Sciatic nerve (tissue), 2 donors: ENCODE measurements at regions not wholly inside any gene's neighbourhood (a gene's known extent, or its start where the extent isn't known, plus 50 kb on each side); places are given as distances from the start of the nearest gene placed in this dataset.
"Not testable (repeated sequence)": the region's sequence is repeated elsewhere in the genome, so short reads cannot be mapped to it uniquely, and the experiment has no call there.

Source experiments
- ATAC-seq: fragments of 200-7000 bp; cut with Tn5 transposase; one replicate; pipeline ENCODE4 v1.9.1; 2020; ENCODE audit warnings: mild to moderate bottlenecking, moderate library complexity
- DNase-seq: peaks from one replicate; pipeline ENCODE4 v3.0.0-alpha.2; 2020; ENCODE audit warnings: low spot score
- intact Hi-C: fragments of 100-400 bp; cut with DNase I; formaldehyde crosslinking; loops from one replicate; pipeline ENCODE4 v1.14.2; 2022
- donor health status: DM: no; HTN: no; CAD: no.
- donor health status: DM: no; HTN: no; CAD: no.

DNA sequence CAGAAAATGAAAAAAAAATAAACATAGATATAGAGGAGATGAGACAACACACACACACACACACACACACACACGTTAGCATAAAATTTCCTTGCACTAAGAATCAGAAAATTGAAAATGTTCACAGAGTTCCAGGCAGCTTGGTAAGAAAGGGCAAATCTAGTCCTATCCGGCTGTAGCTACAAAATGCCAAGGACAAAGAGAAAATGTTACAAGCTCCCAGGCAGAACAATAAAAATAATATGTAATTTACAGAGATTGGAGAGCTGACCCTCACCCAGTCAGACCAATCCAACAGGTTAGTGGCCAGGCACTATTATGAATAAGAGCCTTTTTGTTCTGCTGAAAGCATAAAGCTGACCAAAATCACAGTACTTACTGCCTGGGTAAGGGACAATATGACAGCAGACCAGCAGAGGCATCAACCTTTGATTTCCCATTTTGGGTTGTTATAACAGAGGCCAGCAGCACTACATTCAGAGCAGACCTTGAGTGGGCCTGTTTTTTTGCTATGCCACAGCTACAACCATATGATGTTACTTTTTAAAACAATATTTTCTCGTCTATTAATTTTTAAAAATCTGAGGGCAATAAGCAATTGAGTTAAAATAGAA lies 892.6 kb downstream of the TAF11L14 start:
- intact Hi-C loops: no loop called here
- ATAC-seq (no peak), DNase-seq (no peak)

DNA sequence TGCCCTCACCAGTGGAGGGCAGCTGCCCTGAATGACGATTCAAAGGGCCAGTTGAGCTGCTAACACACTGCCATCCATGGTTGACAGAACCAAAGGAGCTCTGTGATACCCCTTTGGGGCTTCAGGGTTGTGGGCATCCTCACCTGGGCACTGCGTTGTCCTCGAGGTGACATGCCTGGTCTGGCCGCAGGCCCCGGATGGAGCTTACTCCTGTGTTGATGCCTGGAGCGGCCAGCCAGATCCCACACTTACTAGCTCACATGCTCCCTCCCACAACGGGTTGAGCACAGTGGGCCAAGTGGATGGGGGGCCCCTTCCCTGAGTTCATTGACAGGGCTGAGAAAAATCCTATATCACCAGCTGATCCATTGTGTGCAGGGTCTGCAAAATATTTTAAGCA lies 898.9 kb downstream of the TAF11L14 start:
- intact Hi-C loops: no loop called here
- DNase-seq (no peak), ATAC-seq (no peak)

DNA sequence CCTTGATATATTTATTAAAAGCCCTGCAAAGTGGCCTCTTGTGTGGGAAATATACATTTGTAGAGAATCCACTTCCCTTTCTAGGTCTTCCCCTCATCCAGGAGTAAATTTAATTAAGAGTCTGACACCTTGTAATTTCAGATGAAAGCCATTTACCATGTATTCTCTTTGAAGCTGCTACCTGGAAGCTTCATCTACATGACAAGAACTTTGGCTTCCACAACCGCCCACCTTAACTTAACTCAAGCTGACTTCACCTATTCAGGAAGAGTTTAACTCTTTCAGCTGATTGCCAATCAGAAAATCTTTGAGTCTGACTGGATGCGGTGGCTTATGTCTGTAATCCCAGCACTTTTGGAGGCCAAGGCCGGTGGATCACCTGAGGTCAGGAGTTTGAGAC lies 899.9 kb downstream of the TAF11L14 start:
- ATAC-seq (no peak), DNase-seq (no peak)
- intact Hi-C loops: no loop called here

DNA sequence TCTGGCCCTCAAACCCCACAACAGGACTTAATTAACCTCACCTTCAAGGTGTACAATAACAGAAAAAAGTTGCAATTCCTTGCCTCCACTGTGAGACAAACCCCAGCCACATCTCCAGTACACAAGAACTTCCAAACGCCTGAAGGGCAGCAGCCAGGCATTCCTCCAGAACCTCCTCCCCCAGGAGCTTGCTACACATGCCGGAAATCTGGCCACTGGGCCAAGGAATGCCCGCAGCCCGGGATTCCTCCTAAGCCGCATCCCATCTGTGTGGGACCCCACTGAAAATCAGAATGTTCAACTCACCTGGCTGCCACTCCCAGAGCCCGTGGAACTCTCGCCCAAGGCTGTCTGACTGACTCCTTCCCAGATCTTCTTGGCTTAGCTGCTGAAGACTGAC lies 901.5 kb downstream of the TAF11L14 start:
- ATAC-seq, intact Hi-C loops, DNase-seq: not testable (repeated sequence)

DNA sequence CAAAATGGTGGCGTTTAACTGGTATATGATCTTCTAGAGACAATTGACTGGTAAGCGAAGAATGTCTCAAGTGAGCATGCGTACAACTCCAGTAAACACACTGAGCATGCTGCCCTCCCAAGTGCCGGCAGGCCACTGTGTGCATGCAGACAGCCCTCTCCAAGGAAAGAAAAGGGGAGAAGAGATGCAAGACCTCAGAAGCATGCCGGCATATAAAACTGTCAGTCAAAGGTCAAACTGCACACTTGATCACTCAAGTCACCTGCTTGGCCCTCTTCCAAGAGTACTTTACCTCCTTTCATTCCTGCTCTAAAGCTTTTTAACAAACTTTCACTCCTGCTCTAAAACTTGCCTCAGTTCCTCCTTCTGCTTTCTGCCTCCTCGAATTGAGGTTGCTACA lies 910.2 kb downstream of the TAF11L14 start:
- intact Hi-C loops: no loop called here
- DNase-seq (no peak), ATAC-seq (no peak)

DNA sequence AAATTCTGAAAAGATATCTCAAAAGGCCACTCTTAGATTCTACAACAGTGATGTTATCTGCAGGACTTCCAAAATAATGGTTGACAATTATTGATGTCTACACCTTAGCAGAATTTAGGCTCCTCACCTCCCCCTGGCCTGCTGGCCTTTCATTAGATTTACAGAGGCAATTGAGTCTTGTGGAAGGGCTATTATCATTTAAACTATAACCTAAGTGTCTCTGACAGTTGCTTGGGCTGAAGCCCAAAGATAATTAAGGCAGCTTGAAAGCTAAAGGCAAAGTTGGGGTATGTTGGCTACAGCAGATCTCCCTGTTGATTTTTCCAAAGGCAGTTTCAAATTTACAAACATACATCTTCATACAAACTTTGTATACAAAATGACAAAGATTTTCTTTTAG lies 912.3 kb downstream of the TAF11L14 start:
- intact Hi-C loops: no loop called here
- no peak for ATAC-seq
- DNase-seq: no peak

DNA sequence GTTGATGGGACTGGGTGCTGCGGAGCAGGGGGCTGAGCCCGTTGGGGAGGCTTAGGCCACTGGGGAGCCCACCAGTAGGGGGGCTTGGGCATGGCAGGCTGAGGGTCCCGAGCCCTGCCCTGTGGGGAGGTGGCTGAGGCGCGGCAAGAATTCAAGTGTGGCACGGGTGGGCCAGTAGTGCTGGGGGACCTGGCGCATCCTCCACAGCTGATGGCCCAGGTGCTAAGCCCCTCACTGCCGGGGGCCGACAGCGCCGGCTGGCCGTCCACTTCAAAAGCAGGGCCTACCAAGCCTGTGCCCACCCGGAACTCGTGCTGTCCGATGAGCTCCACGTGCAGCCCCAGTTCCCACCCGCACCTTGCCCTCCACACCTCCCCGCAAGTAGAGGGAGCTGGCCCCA lies 917.5 kb downstream of the TAF11L14 start:
- ATAC-seq (no peak), DNase-seq (no peak)
- intact Hi-C loops: no loop called here

DNA sequence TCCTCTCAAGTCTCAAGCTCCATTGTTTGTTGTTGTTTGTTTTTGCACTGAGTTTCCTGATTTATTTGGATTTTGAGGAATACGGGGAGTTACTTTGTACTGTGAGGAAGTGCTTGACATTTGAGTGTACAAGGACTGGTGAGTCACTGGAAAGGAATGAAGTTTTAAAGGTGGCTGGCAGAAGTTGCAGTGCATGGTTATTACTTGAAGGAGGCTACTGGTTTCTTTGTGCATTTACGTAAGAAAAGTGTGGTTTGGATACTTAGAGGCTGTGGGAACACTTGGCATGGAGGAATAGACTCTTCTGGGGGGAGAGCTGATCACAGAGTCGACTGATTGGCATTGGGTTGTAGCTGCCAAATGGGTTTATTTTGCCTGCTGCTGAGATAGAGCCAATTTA lies 919.0 kb downstream of the TAF11L14 start:
- ATAC-seq (no peak), DNase-seq (no peak)
- intact Hi-C loops: no loop called here

DNA sequence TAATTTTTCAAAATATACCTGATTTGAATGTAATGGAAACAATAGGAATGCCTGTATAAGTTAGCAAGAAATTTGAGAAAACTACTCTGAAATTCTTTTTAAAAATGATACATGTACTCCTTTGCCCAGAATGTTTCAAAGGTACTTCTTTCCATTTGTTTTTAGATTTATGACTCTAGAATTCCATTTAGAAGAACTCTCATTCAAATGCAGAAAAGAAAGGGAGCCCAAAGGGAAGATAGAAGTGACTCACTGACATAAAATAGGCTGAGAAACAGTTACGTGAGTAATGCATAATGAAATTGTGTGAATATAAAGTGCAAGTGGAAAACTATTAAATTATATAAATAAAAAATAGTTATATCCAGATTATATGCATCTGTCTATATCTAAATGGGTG lies 926.3 kb downstream of the TAF11L14 start:
- no peak for ATAC-seq
- intact Hi-C loops: no loop called here
- DNase-seq: no peak

DNA sequence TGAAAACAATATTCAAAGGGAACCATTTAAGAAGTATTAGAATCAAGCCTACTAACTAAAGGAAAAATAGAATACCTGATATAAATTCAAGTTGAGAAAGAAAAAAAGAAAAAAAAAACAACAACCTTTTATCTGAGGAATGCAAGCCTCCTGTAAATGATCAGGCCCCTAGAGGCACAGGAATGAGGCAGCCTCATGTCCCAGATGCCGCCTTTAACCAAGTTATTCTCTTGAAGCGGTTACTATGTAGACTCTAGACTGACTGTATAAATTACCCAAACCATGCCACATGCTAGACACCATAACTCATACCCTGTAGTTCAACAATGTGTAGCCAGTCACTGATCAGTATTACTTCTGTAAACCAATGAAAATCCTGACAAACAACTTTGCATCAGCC lies 929.6 kb downstream of the TAF11L14 start:
- ATAC-seq: no peak
- intact Hi-C loops: no loop called here

DNA sequence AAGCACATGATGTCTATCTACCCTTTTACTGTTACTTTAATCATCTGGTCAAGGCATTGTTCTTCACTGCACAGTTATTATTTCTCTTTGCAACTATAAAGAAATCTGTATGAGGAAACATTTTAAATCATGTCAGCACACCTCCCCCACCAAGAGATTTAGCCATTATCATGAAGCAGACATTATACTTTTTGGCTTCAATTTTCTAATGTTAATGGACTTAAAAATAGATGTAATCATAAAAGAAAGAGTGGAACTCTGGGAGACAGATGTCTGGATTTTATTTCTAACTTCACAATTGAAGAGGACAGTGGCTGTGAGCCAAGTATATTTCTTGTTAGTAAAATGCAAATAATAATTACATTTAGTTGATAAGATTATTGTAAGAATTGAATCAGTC lies 932.4 kb downstream of the TAF11L14 start:
- intact Hi-C loops: no loop called here
- DNase-seq (no peak), ATAC-seq (no peak)

More for the DNA sequence above, 929.6 kb downstream of the TAF11L14 start:
- DNase-seq: no peak

DNA sequence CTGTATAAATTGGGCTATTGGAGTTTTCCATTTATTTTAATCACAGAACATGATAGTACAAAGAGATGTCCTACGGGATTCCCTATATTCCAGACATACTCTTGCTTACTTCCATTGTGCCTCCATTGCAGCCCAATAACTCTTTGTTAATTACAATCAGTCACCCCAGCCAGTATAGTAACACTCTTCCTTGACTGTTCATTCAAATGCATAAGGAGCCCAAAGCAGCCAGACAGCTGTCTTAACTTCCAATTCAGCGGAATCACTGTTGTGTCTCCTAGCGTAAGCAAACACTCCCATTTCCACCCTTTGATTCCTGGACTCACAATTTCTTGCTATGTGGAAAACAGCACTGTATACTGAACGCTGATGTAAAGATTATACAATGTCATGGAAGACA lies 942.3 kb downstream of the TAF11L14 start:
- DNase-seq (no peak), ATAC-seq (no peak)
- intact Hi-C loops: no loop called here

DNA sequence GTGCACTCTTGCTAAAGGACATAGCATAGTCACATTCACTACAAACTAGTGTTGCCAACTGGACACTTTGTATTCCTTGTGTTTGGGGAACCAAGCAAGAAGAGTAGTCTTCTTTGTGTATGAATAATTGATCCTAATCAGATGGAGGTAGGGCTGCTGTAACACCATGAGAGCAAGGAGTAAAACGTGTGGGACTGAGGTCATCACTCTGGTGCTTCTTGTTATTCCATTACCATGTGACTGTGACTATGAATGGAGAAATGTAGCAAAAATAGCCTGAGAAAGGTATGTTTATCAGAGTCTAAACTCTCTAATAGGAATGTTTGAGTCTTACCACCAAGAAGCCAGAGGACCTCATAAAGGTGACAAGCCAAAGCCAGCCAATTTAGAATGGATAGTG lies 966.9 kb downstream of the TAF11L14 start:
- no peak for ATAC-seq
- DNase-seq: no peak
- intact Hi-C loops: no loop called here

DNA sequence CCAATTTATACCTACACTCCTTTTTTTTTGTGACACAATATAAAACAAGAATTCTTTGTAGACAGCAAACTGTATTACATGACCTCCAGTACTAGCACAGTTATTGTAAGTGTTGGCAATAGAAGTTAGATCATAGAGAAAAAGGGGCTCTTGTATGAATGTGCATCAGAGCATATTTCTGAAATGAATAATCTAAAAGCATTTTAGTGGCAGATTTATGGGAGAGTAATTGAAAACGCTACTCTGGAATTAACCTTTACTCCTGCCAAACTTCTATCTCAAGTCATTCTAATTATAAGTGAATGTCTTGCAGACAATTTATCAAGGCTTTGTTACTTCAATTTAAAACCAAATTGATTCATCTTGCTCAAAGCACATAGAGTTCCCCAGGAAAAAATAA lies 968.1 kb downstream of the TAF11L14 start:
- ATAC-seq (no peak), DNase-seq (no peak)
- intact Hi-C loops: no loop called here

DNA sequence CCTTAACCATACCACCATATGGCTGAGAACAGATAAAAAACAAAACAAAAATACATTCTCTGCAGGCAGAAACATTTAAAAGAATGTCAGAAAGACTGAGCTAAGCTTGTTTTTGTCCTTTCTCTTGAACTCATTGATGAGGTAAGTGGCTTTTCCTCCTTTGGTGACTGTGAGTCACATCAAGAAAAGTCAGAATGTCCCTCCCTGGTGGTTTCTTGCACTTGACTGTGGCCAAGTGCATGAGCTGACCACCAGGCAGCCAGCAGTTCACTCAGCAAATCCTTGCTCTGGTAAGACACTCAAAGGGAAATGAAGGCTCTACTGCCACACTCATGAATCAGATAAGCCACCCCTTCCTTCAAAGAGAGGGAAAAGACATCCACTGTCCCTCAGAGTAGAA lies 970.9 kb downstream of the TAF11L14 start:
- DNase-seq (no peak), ATAC-seq (no peak)
- intact Hi-C loops: no loop called here

DNA sequence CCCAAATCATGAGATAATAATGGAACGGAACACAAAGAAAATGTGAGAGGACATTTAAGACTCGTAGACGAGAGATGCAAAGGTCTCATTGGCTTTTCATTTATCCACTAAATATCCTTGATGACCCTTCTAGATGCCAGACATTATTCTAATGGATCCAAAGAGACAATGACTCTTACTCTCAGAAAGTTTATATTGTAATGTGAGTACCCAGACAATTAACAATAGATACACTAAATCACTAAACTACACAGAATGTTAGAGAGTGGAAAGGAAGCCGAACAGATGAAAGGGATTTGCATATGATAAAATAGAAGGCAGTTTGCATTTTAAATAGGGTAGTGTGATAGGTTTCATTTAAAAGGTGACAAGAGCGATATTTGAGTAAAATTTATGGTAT lies 973.3 kb downstream of the TAF11L14 start:
- no peak for DNase-seq
- intact Hi-C loops: no loop called here
- ATAC-seq: no peak

DNA sequence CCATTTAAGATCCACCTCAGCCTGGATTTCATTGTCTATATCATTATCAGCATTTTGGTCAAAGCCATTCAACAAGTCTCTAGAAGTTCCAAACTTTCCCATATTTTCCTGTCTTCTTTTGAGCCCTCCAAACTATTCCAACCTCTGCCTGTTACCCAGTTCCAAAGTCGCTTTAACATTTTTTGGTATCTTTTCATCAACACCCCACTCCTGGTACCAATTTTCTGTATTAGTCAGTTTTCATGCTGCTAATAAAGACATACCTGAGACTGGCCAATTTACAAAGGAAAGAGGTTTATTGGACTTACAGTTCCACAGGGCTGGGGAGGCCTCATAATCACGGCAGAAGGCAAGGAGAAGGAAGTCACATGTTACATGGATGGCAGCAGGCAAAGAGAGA lies 982.9 kb downstream of the TAF11L14 start:
- intact Hi-C loops, ATAC-seq, DNase-seq: not testable (repeated sequence)

DNA sequence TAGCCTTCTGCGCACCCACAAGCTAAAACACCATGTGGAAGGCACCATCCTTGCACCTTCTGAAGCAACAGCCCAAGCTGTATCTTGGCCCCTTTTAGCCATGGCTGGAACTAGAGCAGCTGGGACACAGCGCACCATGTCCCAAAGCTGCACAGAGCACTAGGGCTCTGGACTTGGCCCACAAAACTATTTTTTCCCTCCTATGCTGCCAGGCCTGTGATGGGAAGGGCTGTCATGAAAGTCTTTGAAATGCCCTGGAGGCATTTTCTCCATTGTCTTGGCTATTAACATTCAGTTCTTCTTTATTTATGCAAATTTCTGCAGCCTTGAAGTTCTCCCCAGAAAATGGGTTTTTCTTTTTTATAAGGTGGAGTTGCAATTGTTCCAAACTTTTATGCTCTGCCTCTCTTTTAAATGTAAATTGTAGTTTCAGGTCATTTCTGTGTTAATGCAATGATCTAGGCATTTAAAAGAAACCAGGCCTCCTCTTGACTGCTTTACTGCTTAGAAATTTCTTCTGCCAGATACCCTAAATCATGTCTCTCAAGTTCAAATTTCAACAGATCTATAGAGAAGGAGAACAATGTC lies 996.3 kb downstream of the TAF11L14 start:
- intact Hi-C loops: no loop called here
- DNase-seq (no peak), ATAC-seq (no peak)

DNA sequence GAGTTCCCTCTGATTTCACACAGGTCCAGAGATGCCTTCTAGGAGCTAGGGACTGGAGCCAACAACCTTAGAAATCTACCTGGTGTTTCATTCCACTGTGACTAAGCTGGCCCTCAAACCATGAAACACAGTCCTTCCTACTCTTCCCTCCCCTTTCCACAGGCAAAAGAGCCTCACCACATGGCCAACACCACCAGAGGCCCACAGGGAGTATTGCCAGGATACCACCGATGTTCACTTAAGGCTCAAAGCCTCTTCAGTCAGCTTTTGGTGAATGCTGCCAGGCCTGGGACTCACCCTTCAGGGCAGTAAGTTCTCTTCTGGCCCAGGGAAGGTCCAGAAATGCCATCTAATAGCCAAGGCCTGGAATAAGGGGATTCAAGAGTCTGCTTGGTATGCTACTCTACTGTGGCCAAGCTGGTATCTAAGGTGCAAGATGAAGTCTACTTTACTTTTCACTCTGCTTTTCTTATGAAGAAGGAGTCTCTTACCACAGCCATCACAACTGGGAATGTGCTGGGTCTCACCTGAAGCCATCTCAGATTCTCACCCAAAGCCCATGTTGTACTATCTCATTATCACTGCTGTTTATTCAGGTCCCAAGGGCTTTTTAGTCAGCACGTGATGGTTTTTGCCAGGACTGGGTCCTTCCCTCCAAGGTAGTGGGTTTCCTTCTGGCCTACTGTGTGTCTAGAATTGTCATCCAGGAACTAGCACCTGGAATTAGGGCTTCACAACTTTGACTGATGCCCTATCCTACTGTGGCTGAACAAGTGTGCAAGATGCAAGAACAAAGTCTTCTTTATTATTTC lies 1018.4 kb downstream of the TAF11L14 start:
- intact Hi-C loops: no loop called here
- DNase-seq: no peak
- ATAC-seq: no peak

DNA sequence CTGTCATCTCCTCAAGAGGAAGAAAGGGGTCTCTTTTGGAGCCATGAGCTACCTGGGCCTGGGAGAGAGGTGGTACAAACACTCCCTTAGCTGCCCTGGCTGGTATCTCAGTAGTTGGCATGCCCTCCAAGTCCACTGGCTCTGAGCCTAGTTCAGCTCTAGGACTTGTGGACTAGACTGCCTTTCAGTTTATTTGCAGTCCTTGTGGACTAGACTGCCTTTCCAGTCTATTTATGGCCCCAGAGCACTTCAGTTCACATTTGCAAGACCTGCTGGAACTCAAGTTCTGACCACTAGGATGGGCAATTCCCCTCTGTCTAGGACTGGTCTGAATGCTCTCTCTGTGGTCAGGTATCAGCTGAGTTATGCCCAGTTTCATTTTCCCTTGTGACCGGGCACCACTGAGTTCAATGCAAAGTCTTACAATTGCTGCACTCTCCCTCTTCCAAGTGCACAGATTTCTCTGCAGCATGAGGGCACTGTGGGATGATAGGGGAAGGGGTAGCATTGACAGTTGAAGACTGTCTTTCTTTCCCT lies 1019.0 kb downstream of the TAF11L14 start:
- ATAC-seq: no peak
- no peak for DNase-seq
- intact Hi-C loops: no loop called here
